ENCODE measurements at regions not wholly inside any gene's neighbourhood (a gene's known extent, or its start where the extent isn't known, plus 50 kb on each side); places are given as distances from the start of the nearest gene placed in this dataset.

- TF ChIP-seq POLR2A (IDR thresholded peaks at IDR 0.05) = no peak
- no peak for TF ChIP-seq CTCF (IDR thresholded peaks at IDR 0.05)
These were observed 152.0 kb upstream of the MYO16 start for GRCh38 chr13:108477376-108477775.

Measured in heart left ventricle (tissue), 13 donors.